Prostate gland (tissue), 2 donors: ENCODE measurements at regions not wholly inside any gene's neighbourhood (a gene's known extent, or its start where the extent isn't known, plus 50 kb on each side); places are given as distances from the start of the nearest gene placed in this dataset.

Experiments used
- DNase-seq: peaks from one replicate; pipeline ENCODE4 v3.0.0-alpha.2; 2019; ENCODE audit warnings: low spot score
- H3K27ac ChIP-seq, 2 donors: fragments of 200-600 bp; sonication (generic); 2 replicates each; pipeline ENCODE4 v1.5.1; 2017 to 2019
- H3K27me3 ChIP-seq: fragments of 200-600 bp; sonication (generic); replicated peaks from 2 replicates; pipeline ENCODE4 v1.5.1; 2019; ENCODE audit not compliant: insufficient read depth
- H3K36me3 ChIP-seq, 2 donors: fragments of 200-600 bp; sonication (generic); 1 replicate in 1 of 2; 2 replicates in 1 of 2; pipeline versions ENCODE4 v1.5.1 to v1.8.1; 2017 to 2019
- H3K4me1 ChIP-seq: fragments of 200-600 bp; sonication (generic); replicated peaks from 2 replicates; pipeline ENCODE4 v1.5.1; 2019
- H3K4me3 ChIP-seq, 2 donors: fragments of 200-600 bp; sonication (generic); 2 replicates each; pipeline ENCODE4 v1.5.1; 2017 to 2019
- H3K9me3 ChIP-seq: fragments of 200-600 bp; sonication (generic); 2 replicates; pipeline ENCODE4 v1.5.1; 2017
- CTCF ChIP-seq, 4 experiments: fragments of 200-600 bp in 2 of 4; fragments of 450-650 bp in 2 of 4; sonication (generic) in 2 of 4; IDR thresholded peaks; 1 replicate in 3 of 4; 2 replicates in 1 of 4; pipeline ENCODE4 v1.5.1; 2016 to 2019; ENCODE audit warnings: antibody characterized with exemption in 4 of 4, mild to moderate bottlenecking in 2 of 4, moderate library complexity in 2 of 4
- POLR2A ChIP-seq: fragments of 450-650 bp; IDR thresholded peaks from one replicate; pipeline ENCODE4 v1.6.1; 2016; ENCODE audit warnings: antibody characterized with exemption, mild to moderate bottlenecking
- POLR2AphosphoS5 ChIP-seq: sonication (generic); formaldehyde crosslinking; IDR thresholded peaks from one replicate; pipeline ENCODE4 v1.6.1; 2017; ENCODE audit warnings: antibody characterized with exemption
- WGBS: methylation state at CpG from one replicate; pipeline ENCODE4 v1.1.5; 2018; 5-methylcytosine and 5-hydroxymethylcytosine counted together
- intact Hi-C: fragments of 100-400 bp; cut with DNase I; formaldehyde crosslinking; loops from one replicate; pipeline ENCODE4 v1.14.2; 2022

- DNase-seq = no peak
- no peak overlapping the region for H3K27ac ChIP-seq
- no peaks in the 10 kb centered on the region for H3K36me3 ChIP-seq
- no peaks in the 10 kb centered on the region for H3K9me3 ChIP-seq
- intact Hi-C loops = no loop called here
- peaks cover 3% of the 10 kb centered on the region for H3K27me3 ChIP-seq
- TF ChIP-seq CTCF (IDR thresholded peaks at IDR 0.05) (no peak), POLR2AphosphoS5 (no peak), POLR2A (no peak)
- no peak overlapping the region for H3K4me3 ChIP-seq
- H3K4me1 ChIP-seq = no peaks in the 10 kb centered on the region
Measured at GRCh38 chr9:79264041-79264440, 307.7 kb upstream of the TLE4 start.

- Histone ChIP-seq H3K9me3 (no peaks in the 10 kb centered on the region), H3K4me1 (no peaks in the 10 kb centered on the region), H3K4me3 (no peak overlapping the region), H3K27ac (no peak overlapping the region), H3K27me3 (peaks cover 3% of the 10 kb centered on the region), H3K36me3 (no peaks in the 10 kb centered on the region)
- WGBS = 53% methylated on average over 11 of the region's 11 CpGs
- DNase-seq = no peak
- intact Hi-C loops = no loop called here
- TF ChIP-seq CTCF (IDR thresholded peaks at IDR 0.05) (no peak), POLR2AphosphoS5 (no peak), POLR2A (no peak)
Measured at GRCh38 chr9:79264511-79265355, 307.0 kb upstream of the TLE4 start.

- no peak for DNase-seq
- Histone ChIP-seq H3K4me3 (no peak overlapping the region), H3K9me3 (no peaks in the 10 kb centered on the region), H3K27me3 (no peaks in the 10 kb centered on the region), H3K27ac (no peak overlapping the region), H3K36me3 (no peaks in the 10 kb centered on the region), H3K4me1 (no peaks in the 10 kb centered on the region)
- intact Hi-C loops = no loop called here
- TF ChIP-seq CTCF (IDR thresholded peaks at IDR 0.05) (no peak), POLR2AphosphoS5 (no peak), POLR2A (no peak)
Measured at GRCh38 chr9:79266986-79267385, 304.8 kb upstream of the TLE4 start.

- no peak overlapping the region for H3K4me3 ChIP-seq
- WGBS = 68% methylated on average over 2 of the region's 2 CpGs
- no peaks in the 10 kb centered on the region for H3K9me3 ChIP-seq
- no peak for DNase-seq
- H3K27ac ChIP-seq = no peak overlapping the region
- no peaks in the 10 kb centered on the region for H3K4me1 ChIP-seq
- intact Hi-C loops = no loop called here
- TF ChIP-seq CTCF (IDR thresholded peaks at IDR 0.05) (no peak), POLR2A (no peak), POLR2AphosphoS5 (no peak)
- no peaks in the 10 kb centered on the region for H3K36me3 ChIP-seq
- H3K27me3 ChIP-seq = no peaks in the 10 kb centered on the region
Measured at GRCh38 chr9:79268806-79269205, 303.0 kb upstream of the TLE4 start.

GRCh38 chr9:79273311-79273710, 298.5 kb upstream of the TLE4 start:
- intact Hi-C loops = no loop called here

More at GRCh38 chr9:79273311-79273710, 298.5 kb upstream of the TLE4 start:
- no peak overlapping the region for H3K27ac ChIP-seq
- no peak overlapping the region for H3K4me3 ChIP-seq
- H3K9me3 ChIP-seq = no peaks in the 10 kb centered on the region
- no peaks in the 10 kb centered on the region for H3K36me3 ChIP-seq
- H3K4me1 ChIP-seq = no peaks in the 10 kb centered on the region
- 91% methylated on average over 3 of the region's 3 CpGs for WGBS
- no peak for TF ChIP-seq POLR2AphosphoS5
- no peak for TF ChIP-seq POLR2A
- no peak for TF ChIP-seq CTCF (IDR thresholded peaks at IDR 0.05)
- no peak for DNase-seq
- no peaks in the 10 kb centered on the region for H3K27me3 ChIP-seq
